ENCODE measurements at regions not wholly inside any gene's neighbourhood (a gene's known extent, or its start where the extent isn't known, plus 50 kb on each side); places are given as distances from the start of the nearest gene placed in this dataset.

DNA sequence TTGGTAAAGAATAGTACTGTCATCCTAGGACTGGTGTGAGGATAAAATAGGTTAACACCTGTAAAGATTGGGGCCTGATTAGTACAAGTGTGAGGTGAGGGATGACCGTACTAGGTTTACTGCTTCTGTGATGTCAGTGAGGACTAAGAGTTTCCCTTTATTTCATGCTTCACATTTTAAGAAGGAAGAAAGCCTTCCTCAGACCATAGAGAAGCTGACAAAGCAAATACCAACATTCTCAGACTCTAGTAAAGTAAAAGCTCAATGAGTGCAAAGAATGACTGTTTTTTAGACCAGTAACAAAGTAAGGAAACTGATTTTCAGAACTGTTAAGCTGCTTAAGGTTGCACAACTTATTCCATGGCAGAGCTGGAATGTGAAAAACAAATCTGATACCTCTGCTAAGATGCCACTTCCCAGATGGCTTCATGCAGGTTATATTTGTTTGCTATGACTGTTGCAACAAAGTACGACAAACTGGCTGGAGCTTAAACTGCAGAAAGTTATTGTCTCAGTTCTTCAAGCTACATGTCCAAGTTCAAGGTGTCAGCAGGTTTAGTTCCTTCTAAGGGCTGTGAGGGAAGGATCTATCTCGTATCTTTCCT lies 354.9 kb downstream of the RSL24D1 start:
- 58 to 73% methylated on average over 2 to 3 of the region's 3 CpGs for WGBS, 2 donors (ENCODE audit: low coverage in 1 of 2)
- Histone ChIP-seq H3K27ac (no peak overlapping the region), H3K36me3 (no peaks in the 10 kb centered on the region), H3K4me3 (no peak overlapping the region), H3K9me3 (no peaks in the 10 kb centered on the region), H3K4me1 (no peaks in the 10 kb centered on the region), H3K27me3 (no peaks in the 10 kb centered on the region)
- ATAC-seq: no peak
- TF ChIP-seq, protein P1, sequence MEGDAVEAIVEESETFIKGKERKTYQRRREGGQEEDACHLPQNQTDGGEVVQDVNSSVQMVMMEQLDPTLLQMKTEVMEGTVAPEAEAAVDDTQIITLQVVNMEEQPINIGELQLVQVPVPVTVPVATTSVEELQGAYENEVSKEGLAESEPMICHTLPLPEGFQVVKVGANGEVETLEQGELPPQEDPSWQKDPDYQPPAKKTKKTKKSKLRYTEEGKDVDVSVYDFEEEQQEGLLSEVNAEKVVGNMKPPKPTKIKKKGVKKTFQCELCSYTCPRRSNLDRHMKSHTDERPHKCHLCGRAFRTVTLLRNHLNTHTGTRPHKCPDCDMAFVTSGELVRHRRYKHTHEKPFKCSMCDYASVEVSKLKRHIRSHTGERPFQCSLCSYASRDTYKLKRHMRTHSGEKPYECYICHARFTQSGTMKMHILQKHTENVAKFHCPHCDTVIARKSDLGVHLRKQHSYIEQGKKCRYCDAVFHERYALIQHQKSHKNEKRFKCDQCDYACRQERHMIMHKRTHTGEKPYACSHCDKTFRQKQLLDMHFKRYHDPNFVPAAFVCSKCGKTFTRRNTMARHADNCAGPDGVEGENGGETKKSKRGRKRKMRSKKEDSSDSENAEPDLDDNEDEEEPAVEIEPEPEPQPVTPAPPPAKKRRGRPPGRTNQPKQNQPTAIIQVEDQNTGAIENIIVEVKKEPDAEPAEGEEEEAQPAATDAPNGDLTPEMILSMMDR (IDR thresholded peaks at IDR 0.05): no peak
- TF ChIP-seq POLR2AphosphoS5 (IDR thresholded peaks at IDR 0.05): no peak
- TF ChIP-seq POLR2A (IDR thresholded peaks at IDR 0.05): no peak
- TF ChIP-seq EP300 (IDR thresholded peaks at IDR 0.05): no peak

DNA sequence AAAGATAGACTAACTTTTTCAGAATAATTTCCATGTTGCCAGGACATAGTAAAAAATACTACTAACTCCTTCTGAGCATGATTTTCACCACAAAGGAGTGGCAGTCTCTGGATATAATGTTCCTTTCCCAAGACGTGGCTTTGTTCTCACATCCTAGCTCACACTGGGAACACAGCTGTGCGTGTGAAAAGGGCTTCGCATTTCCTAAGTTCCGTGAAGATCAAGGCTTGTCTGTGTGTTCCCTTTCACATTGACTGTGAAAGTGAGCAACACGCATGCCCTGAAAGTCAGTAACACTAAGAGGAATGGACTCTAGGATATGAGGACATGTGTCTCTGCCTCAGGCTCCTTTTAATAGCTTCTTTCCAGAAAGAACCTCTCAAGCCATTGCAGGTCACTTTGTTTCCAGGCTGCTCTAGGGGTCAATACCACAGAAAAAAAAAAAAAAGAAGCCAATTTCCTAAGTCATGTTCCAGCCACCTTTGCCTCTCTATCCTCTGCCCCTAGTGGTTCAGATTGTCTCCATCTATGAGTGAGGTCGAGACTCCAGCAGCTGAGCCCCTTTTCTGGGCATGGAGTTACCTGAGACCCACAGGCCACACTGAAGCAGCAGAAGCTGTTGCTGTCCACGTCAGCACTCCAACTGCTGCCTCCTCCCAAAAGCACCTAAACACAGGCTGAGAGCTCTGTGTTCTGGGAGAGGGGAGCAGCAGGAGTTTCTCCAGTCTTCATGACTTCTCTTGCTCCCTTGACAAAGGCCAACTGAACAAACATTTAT lies 355.9 kb downstream of the RSL24D1 start:
- ATAC-seq: no peak
- H3K4me3 ChIP-seq: no peak overlapping the region
- WGBS, 2 donors (ENCODE audit: low coverage in 1 of 2): 42 to 54% methylated on average over 6 of the region's 7 CpGs
- H3K9me3 ChIP-seq: no peaks in the 10 kb centered on the region
- no peak for TF ChIP-seq EP300 (IDR thresholded peaks at IDR 0.05)
- TF ChIP-seq, protein P1 (IDR thresholded peaks at IDR 0.05): no peak
- TF ChIP-seq POLR2AphosphoS5 (IDR thresholded peaks at IDR 0.05): no peak
- no peak for TF ChIP-seq POLR2A (IDR thresholded peaks at IDR 0.05)
- no peaks in the 10 kb centered on the region for H3K4me1 ChIP-seq
- no peak overlapping the region for H3K27ac ChIP-seq
- H3K36me3 ChIP-seq: no peaks in the 10 kb centered on the region
- H3K27me3 ChIP-seq: no peaks in the 10 kb centered on the region

- no peaks in the 10 kb centered on the region for H3K9me3 ChIP-seq
- no peak for TF ChIP-seq POLR2A (IDR thresholded peaks at IDR 0.05)
- TF ChIP-seq EP300 (IDR thresholded peaks at IDR 0.05): no peak
- no peak for TF ChIP-seq POLR2AphosphoS5 (IDR thresholded peaks at IDR 0.05)
- TF ChIP-seq, protein P1 (IDR thresholded peaks at IDR 0.05): no peak
- ATAC-seq: no peak
- H3K4me3 ChIP-seq: no peak overlapping the region
- H3K36me3 ChIP-seq: no peaks in the 10 kb centered on the region
- H3K27me3 ChIP-seq: no peaks in the 10 kb centered on the region
- 45% methylated on average over 2 of the region's 2 CpGs; no CpG with 5 or more reads in 1 of the 2 donors for WGBS, 2 donors (ENCODE audit: low coverage in 1 of 2)
- no peaks in the 10 kb centered on the region for H3K4me1 ChIP-seq
- no peak overlapping the region for H3K27ac ChIP-seq
Observed at GRCh38 chr15:54839379-54839778, 357.4 kb downstream of the RSL24D1 start.

DNA sequence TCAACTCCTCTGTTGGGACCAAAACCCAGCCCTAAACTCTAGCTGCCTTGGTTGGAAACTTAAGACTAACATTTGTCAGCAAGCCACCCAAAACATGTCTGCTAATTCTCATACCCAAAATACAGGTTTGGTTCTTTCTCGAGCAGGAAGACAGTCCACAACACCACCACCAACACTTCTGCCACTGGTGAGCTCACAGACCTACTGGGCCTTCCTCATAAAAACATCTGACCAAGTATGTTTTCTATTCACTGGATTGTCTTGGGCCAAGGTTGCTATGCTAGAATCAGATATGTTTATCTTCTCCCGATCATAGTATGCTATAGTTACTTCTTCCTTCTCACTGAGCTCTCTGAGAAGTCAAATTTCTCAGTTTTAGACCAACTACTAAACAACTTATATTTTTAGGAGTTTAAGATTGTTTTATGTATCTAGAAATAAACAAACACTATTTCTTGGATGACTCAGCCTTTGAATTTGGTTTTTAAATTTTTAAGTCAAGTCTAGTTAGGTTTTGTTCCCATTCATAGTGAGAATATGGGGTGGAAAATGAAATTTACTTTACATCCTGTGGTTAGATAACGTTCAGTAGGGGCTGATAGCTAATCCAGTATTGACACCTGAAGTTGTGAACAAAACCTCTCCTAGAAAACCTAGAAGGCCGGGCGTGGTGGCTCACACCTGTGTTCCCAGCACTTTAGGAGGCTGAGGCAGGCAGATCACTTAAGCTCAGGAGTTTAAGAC lies 360.5 kb downstream of the RSL24D1 start:
- no peak for ATAC-seq
- no peaks in the 10 kb centered on the region for H3K27me3 ChIP-seq
- TF ChIP-seq, protein P1 (IDR thresholded peaks at IDR 0.05): no peak
- TF ChIP-seq POLR2AphosphoS5 (IDR thresholded peaks at IDR 0.05): no peak
- no peak for TF ChIP-seq POLR2A (IDR thresholded peaks at IDR 0.05)
- no peak for TF ChIP-seq EP300 (IDR thresholded peaks at IDR 0.05)
- no peak overlapping the region for H3K4me3 ChIP-seq
- no peaks in the 10 kb centered on the region for H3K36me3 ChIP-seq
- no peaks in the 10 kb centered on the region for H3K9me3 ChIP-seq
- H3K27ac ChIP-seq: no peak overlapping the region
- no peaks in the 10 kb centered on the region for H3K4me1 ChIP-seq
- WGBS, 2 donors (ENCODE audit: low coverage in 1 of 2): 62 to 65% methylated on average over 3 to 5 of the region's 5 CpGs

Data from gastroesophageal sphincter (tissue), 4 donors.